ENCODE measurements at regions not wholly inside any gene's neighbourhood (a gene's known extent, or its start where the extent isn't known, plus 50 kb on each side); places are given as distances from the start of the nearest gene placed in this dataset.

DNA sequence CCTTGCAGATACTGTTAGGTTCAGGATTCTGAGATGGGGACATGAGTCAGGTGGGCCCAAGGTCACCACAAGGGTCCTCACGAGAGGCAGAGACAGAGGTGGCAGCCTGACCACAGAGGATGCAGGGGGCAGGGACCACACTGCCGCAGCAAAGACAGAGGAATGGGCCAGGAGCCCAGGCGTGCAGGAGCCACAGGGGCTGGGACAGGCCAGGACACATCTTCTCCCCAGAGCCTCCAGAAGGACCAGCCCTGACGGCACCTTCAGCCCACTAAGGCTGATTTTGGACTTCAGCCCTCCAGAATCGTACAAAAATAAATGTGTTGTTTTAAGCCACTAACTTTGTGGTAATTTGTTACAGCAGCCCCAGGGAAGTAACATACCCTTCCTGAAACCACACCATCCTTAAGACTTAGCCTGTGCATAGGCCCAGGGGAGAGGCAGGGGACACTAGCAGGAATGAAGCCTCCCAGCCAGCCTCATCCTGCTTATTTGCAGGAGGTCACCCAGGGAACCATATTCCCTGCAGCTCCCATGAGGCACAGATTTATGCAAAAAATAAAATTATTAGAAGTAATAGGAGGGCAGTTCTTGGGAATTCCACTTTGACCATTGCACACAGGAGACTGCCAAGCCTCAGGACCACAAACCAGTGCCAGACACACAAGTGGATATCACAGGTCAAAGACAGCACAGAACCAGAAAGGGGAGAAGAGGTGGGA, 119.3 kb upstream of the CST7 start:
- TF ChIP-seq, protein P1, sequence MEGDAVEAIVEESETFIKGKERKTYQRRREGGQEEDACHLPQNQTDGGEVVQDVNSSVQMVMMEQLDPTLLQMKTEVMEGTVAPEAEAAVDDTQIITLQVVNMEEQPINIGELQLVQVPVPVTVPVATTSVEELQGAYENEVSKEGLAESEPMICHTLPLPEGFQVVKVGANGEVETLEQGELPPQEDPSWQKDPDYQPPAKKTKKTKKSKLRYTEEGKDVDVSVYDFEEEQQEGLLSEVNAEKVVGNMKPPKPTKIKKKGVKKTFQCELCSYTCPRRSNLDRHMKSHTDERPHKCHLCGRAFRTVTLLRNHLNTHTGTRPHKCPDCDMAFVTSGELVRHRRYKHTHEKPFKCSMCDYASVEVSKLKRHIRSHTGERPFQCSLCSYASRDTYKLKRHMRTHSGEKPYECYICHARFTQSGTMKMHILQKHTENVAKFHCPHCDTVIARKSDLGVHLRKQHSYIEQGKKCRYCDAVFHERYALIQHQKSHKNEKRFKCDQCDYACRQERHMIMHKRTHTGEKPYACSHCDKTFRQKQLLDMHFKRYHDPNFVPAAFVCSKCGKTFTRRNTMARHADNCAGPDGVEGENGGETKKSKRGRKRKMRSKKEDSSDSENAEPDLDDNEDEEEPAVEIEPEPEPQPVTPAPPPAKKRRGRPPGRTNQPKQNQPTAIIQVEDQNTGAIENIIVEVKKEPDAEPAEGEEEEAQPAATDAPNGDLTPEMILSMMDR (IDR thresholded peaks at IDR 0.05; ENCODE audit: low read depth, low read length, poor library complexity, severe bottlenecking), result no peak
- no peak for TF ChIP-seq EZH2phosphoT487 (IDR thresholded peaks at IDR 0.05; ENCODE audit: borderline replicate concordance, low read length)

Data from DOHH2 (cell line).